ENCODE measurements at regions not wholly inside any gene's neighbourhood (a gene's known extent, or its start where the extent isn't known, plus 50 kb on each side); places are given as distances from the start of the nearest gene placed in this dataset.

DNA sequence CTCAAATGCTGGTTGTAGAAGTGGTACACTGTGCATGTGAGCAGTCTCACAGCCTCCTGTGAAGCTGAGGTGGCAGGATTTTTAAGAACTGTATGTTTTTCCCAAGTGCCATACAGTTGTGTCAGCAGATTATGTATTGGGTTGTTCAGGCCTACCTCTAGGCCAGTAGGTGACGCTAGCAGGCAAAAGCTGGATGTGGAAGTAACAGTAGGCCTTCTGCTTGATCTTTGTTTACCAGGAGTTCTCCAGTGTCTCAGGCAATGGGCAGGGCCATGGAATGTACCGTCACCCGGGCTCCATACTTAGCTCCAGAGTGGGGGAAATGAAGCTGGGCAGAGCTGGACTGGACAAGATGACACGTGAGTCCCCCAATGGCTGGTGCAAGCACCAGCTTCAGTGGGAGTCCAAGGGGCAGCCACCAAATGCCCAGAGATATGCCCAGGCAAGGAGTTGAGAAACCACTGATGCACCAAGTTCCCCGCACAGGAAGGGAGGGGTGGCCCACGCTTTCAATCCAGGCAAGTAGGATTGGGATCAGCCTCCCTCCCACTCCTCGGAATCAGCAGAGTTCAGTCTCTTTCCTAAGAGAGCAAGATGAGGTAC lies 289.7 kb downstream of the HTR1B start:
- no peak for DNase-seq

DNA sequence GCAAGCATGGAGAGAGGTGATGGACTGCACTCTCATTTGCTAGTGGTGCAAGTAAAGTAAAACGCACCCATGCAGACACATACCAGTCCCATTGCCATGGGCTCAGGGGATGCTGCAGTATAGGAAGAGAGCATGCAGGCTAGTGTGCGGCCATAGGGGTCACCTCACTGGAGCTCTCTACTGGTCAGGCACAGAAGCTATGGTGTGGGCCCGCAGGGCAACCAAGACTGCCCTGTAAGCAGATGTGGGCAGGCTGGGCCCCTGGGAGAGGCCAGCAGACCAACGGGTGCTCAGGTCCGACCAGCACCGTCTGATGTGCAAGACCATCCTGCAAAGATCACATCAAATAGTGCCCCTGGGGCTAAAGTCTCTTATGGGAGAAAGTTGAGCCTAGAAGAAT lies 290.7 kb downstream of the HTR1B start:
- no peak for DNase-seq

DNA sequence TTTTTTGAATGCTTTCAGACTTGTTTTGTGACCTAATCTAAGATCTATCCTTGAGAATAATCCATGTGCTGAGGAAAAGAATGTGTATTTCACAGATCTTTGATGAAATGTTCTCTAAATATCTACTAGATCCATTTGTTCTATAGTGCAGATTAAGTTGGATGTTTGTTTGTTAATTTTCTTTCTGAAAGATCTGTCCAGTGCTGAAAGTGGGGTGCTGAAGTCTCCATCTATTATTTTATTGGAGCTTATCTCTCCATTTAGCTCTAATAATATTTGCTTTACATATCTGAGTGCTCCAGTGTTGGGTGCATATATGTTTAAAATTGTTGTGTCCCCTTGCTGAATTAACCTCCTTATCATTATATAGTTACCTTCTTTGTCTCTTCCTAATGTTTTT lies 303.6 kb downstream of the HTR1B start:
- no peak for DNase-seq

DNA sequence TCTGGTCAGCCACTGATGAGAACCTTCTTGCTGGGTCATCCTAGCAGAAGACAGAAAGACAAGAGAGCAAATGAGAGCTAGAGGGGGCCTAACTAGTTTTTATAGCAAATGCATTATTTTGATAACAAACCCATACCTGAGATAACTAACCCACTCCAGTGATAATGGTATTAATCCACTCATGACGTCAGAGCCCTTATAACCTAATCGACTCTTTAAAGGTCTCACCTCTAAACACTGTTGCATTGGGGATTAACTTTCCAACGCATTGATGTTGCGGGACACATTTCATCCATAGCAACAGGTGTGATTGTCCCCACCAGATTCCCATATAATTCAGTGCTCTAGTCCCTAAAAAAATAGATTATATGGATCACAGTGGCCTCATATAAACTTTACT lies 312.1 kb downstream of the HTR1B start:
- no peak for DNase-seq

DNA sequence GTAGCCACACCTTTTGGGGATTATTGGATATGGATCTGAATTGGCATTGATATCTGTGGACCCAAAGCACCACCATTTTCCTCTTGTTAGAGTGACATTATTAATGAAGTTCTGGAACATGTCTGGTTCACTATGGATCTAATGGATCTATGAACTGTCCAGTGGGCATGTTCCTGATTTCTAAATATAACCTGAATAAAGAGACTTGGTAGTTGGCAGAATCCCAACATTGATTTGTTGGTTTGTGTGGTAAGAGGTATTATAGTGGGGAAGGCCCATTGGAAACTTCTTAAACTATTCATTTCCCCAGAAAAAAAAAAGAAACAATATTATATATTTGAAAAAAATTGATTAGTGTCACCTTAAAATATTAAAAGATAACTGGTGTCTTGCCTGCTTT lies 312.6 kb downstream of the HTR1B start:
- no peak for DNase-seq

DNA sequence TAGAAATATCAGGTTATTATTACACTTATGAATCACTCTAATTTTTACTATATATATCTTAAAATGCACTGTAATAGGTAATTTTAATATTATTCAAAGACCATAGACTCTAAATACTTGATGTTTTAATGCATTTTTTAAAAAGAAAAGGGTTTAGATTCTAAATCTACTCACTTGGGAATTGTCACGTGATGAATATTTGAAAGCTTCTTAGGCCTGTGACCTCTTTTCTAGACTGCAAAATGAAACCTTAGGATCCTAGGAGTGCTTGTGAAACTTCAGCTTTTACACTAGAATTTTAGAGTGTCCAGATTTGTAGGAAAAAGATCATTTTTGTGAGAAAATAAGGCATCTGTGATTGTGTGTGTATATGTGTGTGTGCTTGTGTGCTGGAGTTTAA lies 318.0 kb downstream of the HTR1B start:
- no peak for DNase-seq

DNA sequence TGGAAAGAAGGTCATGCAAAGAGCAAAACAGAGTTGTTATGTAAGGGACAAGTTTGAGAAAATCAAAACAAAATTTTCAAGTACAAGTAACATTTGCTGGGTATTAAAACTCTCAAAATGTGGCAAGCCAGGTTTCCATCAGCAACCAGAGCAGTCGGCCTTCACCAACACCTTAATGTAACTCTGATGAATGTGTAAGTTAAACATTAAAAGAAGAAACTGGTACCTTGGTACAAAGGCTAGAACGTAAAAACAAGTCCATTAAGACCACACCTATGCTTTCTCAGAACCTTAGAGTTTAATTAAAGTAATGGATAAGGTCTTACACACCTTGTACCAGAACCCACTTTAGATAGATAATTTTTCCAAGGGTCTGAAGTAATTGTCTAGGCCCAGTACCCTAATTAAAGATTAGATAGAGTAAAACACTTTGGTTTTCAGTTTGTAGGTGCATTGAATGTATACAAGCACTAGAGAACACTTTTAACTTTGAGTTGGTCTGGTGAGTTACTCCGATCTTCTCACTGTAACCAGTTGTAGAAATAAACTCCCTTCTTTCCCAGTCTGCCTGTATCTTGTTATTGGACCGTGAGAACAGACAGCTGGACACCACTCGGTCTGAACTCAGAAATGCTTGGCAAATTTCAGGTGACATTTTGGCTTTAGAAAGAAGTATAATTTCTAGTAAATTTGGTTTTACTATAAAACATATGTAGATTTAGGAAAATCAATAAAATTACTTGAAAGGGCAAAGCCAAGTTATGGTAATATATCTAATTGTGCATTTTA lies 319.4 kb downstream of the HTR1B start:
- no peak for DNase-seq

DNA sequence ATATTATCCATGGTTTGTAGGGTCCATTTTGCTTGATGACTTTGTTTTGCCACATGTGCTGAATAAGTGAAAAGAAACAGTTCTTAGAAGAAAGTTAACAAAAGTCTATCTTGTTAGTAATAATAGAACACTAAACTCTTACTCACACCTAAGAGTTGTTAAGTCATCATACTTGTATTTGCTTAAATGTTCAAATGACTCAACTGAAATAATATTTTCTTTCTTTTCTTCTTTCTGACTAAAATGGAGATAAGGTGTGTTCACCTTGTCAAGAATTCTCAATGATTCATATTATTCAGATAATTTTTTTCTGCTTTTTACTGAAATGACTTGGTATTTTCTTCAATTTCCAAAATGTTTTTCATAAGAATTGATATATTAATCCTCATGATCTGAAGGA lies 327.2 kb downstream of the HTR1B start:
- no peak for DNase-seq

DNA sequence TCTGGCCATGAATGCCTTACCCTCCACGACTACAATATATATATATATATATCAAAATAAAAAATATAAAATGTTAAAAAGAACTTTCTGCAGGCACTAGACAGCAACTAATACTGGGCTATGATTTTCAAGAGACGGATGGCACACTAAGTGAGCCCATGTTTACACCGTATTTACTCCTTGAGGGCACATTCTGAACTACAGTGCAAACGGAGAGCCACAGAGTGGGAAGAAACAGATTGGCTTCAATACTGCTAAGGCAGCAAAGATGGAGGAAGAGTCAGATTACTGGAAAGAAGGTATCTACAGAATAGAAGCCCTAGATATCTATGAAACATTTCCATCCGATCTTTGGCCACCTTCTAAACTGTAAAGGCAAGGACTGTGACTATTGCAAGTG lies 330.3 kb downstream of the HTR1B start:
- DNase-seq, result no peak

DNA sequence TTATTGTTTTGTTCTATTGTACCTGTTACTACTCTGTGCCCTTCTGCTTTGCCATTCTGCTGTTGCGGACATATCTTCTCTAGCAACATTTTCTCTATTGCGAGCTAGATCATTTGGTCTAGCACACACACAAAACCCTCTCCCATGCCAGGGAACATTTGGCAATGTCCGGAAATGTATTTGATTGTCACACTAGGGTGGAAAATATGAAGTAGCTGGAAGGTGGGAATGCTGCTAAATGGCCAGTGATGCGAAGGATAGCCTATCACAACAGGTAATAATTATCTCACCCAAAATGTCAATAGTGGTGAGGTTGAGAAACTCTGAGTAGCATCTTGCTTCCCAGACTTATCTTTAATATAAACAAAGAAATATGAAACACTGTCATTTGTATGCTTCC lies 331.9 kb downstream of the HTR1B start:
- no peak for DNase-seq

DNA sequence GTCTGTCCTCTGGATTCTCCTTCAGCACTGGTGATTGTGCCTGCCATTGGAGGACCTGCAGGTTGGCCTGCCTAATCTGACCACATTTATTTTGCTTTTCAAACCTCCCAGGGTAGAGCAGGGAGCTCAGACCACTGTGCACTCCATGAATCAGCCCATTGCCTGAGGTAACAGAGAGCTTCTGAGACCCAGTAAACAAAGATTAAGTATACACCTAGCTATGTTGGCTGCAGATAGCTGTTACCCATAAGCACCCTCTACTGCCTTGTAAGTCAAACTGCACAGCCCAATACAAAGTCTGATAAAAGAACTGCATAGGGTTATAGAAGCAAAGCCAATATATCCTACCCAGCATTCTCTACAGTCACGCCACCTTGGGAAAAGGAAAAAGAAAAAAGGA lies 338.7 kb downstream of the HTR1B start:
- no peak for DNase-seq

DNA sequence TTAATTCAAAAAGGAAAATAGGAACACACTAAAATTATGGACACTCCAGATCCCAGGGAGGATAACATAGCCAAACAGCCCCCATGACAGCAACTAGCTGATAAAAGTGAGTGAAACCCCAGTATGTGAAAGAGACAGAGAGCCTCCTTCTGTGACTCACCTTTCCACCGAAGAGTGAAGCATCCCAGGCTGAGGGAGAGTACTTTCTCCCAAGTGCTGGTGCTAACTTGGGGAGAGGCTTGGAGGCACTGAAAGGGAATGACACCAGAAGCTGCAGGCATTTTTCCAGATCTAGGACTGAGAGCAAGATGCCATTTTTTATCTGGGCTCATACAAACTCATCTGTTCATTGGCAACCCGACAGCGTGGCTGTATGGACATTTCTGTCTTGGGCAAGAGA lies 339.8 kb downstream of the HTR1B start:
- no peak for DNase-seq

DNA sequence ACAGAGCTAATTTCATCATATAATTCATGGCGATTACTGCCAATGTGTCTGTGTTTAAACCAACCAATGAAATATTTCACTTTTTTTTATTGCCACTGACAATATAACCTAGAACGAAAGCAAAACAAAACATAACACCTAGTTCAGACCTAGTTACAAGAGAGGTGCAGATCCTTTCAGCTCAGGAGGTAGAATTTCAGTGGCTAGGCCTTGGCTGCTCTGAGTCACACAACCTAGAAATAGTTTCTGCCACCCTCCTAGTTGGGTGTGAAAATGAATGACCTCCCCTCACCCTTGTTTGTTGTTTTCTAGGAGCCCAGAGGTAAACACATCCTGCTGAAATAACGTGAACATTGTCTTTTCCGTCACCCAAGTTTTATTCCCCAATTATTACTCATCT lies 356.3 kb downstream of the HTR1B start:
- no peak for DNase-seq

DNA sequence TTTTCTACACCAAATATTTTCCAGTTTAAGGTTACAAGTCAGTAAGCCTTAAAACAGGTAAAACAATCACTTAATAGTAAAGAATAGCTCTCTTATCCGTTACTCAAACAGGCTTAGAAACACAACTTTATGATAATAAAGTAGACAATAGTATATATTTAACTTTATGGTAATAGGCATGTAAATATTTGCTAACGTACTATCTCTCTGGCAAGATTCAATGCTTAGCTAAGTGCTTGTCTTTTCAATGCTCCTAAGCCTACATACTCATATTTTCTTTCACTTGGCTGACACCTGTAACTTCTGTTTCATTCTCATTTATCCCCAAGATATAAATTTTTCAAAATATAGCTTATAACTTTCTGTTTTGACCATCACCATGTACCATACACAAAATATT lies 358.2 kb downstream of the HTR1B start:
- no peak for DNase-seq

DNA sequence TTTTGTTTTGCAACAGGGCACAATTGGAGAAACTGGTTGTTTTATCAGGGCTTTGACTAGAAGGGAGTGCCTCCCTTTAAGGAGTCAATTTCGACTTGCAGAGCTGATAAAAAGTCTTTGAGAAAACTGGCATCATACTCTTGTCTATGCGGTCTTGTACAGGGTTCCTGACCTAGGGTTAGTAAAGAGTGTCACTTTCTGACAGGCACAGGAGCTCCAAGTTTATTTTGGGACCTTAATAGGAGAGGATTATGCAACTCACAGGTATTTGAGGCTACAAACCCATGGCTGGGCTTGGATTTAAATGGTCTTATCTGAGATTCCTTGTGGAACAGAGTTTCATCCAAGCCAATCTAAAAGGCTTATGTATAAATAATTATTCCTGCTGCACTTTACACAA lies 365.4 kb downstream of the HTR1B start:
- DNase-seq, result no peak

DNA sequence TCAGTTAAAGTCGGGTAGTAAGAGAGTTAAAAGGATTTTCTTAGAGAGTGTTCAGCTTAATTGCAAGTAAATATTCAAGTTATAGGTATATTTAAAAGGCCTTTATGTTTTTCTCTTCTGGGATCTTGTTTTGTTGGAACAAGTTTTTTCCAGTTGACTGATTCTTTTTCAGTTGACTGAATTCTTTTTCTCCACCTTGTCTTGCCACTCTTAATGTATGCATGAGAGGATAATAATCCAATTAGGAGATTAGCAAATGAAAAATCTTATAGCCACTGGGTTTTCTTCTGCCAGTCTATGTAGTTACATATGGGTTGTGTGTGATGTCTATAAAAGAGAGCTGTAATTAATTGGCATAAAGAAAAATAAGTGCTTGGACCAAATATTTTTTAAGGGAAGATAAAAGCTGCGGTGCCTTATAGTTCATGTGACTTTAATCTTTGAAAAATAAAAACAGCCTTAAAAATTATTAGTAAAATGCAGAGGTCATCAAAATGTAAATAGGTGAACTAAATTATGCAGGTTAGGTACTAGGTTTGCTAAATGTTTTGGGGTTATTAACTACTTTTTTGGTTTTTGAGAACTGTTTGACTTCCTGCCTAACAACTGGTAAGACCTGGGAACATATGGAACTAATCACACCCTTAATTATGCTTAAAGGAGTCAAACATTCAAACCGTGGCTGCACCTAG lies 367.2 kb downstream of the HTR1B start:
- no peak for DNase-seq

DNA sequence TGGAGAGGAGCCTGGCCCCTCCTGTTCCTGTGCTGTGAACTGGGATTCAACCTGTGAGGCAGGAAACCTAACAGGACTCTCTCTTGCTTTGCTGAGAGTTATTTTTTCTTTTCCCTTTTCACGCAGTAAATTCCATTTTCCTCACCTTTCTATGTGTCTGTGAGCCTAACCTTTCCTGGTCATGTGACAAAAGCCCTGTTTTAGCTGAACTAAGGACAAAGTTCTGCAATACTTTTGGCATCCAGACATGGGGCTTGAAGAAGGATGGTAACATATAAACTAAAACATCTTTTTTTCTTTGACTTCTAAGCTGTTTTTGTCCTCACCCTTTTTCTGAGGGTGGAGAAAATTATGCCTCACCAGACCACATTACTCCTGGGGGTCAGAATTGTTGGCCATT lies 368.5 kb downstream of the HTR1B start:
- no peak for DNase-seq

DNA sequence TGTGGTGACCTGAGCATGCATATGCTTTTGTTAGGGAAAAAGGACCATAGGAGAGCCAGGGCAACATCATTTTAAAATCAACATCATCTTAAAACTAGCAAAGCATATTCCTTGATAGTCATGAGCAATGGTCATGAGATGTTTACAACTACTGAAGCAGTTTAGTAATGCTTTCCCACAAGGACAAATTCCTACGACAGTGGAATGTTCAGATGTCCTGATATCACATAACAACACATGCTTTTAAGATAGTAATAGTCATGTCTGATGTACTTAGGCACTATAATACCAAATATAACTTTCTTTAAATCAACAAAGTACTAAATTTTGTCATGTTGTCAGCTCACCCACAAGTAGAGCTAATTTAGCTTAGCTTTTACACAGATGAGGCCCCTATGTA lies 370.3 kb downstream of the HTR1B start:
- DNase-seq, result no peak

DNA sequence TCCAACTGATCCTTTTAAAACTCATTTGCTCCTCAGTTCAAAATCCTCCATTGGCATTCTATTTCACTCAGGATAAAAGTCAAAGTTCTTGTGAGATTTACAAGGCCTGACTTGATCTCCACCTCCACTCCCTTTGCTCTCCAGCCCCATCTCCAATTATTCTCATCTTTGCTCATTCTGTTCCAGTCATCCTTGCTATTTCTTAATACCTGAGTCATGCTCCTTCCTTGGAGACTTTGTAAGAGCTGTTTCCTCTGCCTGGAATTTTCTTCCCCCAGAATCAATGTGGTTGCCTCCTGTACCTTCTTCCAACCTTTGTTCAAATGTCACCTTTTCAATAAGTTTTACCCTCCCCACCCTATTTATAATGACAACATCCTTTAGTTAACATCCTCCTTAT lies 373.5 kb downstream of the HTR1B start:
- DNase-seq, result no peak

DNA sequence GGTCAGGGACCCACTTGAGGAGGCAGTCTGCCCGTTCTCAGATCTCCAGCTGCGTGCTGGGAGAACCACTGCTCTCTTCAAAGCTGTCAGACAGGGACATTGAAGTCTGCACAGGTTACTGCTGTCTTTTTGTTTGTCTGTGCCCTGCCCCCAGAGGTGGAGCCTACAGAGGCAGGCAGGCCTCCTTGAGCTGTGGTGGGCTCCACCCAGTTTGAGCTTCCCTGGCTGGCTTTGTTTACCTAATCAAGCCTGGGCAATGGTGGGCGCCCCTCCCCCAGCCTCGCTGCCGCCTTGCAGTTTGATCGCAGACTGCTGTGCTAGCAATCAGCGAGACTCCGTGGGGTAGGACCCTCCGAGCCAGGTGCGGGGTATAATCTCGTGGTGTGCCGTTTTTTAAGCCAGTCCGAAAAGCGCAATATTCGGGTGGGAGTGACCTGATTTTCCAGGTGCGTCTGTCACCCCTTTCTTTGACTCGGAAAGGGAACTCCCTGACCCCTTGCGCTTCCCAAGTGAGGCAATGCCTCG lies 375.4 kb downstream of the HTR1B start:
- peak; percentile 44 for DNase-seq

DNA sequence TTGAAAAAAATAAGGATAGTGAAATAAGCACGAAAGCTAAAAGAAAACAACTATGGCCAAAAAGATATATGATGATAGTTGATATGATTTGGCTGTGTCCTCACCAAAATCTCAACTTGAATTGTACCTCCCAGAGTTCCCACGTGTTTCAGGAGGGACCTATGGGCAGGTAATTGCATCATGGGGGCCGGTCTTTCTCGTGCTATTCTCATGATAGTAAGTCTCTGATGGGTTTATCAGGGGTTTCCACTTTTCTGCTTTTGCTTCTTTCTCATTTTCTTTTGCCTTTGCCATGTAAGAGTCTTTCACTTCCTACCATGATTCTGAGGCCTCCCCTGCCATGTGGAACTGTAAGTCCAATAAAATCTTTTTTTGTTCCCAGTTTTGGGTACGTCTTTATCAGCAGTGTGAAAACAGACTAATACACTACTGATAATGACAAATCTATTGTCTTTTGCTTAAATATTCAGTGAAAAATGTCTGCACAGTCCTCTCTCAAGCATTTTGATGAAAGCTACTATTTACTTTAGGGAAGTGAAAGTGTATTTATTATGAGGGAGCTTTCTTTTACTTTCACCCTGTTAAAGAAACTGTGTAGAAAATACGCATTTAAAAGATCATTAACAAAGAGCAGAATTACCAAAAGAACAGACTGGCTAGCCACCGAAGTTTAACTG lies 389.1 kb downstream of the HTR1B start:
- no peak for DNase-seq

DNA sequence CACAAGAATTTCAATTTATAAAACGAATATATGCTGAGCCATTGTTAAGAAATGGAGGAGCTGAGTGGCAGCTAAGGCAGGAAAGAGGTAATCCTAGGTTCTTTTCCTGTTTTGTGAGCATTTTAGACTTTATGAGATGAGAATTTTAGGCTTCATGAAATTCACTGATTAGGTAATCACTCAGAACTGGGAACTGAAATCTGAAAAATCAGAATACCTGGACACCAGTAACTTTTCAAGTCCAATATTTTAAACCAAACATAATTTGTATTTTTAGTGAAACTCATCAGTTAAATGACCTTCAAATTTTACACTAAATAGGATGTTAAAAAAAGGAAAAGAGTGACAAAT lies 389.9 kb downstream of the HTR1B start:
- DNase-seq, result no peak

DNA sequence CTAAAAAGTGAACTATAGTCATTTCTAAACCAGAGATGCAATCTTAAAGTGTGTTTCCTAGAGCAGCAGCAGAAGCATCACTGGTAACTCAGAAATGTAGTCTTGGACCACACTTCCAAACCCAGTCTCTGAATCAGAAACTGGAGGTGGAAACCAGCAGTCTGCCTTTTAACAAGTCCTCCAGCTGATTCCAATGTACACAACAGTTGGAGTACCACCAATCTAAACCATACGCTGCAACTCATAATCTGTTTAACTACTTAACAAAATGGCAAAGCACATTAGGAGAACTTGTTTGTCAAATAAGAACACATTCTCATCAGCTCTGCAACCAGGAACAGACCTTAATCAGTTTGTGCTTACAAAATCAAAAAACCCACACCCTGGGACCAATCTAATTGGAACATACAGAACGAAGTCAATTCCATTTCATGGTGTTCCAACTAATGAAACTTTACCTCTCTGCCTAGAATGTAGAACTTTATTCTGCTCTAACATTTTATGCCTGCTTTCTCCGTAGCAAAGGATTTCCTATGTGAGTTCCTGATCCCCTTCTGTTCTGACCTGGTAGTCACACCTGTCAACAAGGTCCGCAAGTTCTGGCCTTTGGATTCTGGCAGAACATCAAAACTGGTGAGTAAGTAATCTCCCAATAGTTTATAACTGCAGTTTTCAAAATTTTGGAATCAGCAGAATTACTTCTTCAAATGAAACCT lies 390.4 kb downstream of the HTR1B start:
- DNase-seq, result no peak

All from NCI-H1105 (cell line).